ENCODE measurements at regions not wholly inside any gene's neighbourhood (a gene's known extent, or its start where the extent isn't known, plus 50 kb on each side); places are given as distances from the start of the nearest gene placed in this dataset.

DNA sequence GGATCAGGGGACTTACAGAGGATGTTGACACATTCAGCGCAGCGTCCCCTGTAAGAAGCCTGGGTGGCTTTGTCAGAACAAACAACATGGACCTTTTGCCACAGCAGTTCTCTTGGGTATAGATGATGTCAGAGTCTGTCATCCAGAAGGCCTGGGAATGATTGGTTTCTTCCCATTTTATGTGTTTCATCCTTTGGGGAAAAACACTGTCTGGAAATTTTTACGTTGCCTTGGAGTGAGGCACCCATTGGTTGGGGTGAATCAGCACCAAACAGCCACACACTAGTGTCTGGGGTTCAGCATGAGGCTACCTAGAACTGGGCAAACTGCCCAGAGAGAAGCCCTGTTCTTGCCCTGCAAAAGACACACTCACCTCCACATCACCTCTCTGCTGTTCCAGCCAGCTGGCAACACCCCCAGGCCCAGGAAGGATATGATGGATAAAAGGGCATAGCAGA is 123.0 kb downstream of the FAM43A start:
- TF ChIP-seq, protein P1, sequence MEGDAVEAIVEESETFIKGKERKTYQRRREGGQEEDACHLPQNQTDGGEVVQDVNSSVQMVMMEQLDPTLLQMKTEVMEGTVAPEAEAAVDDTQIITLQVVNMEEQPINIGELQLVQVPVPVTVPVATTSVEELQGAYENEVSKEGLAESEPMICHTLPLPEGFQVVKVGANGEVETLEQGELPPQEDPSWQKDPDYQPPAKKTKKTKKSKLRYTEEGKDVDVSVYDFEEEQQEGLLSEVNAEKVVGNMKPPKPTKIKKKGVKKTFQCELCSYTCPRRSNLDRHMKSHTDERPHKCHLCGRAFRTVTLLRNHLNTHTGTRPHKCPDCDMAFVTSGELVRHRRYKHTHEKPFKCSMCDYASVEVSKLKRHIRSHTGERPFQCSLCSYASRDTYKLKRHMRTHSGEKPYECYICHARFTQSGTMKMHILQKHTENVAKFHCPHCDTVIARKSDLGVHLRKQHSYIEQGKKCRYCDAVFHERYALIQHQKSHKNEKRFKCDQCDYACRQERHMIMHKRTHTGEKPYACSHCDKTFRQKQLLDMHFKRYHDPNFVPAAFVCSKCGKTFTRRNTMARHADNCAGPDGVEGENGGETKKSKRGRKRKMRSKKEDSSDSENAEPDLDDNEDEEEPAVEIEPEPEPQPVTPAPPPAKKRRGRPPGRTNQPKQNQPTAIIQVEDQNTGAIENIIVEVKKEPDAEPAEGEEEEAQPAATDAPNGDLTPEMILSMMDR (conservative IDR thresholded peaks at IDR 0.05; ENCODE audit: low read depth in 2 of 2): no peak
- no peak for TF ChIP-seq NANOG (IDR thresholded peaks at IDR 0.05; ENCODE audit: borderline replicate concordance)
- no peak for TF ChIP-seq EZH2phosphoT487 (IDR thresholded peaks at IDR 0.05; ENCODE audit: unreplicated experiment)
- TF ChIP-seq, protein P2, sequence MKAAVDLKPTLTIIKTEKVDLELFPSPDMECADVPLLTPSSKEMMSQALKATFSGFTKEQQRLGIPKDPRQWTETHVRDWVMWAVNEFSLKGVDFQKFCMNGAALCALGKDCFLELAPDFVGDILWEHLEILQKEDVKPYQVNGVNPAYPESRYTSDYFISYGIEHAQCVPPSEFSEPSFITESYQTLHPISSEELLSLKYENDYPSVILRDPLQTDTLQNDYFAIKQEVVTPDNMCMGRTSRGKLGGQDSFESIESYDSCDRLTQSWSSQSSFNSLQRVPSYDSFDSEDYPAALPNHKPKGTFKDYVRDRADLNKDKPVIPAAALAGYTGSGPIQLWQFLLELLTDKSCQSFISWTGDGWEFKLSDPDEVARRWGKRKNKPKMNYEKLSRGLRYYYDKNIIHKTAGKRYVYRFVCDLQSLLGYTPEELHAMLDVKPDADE (IDR thresholded peaks at IDR 0.05): no peak
- TF ChIP-seq EZH2 (IDR thresholded peaks at IDR 0.05; ENCODE audit: low read depth, unreplicated experiment): no peak
- TF ChIP-seq POLR2AphosphoS5 (IDR thresholded peaks at IDR 0.05; ENCODE audit: low read depth): no peak

All from GM23338 (cell line).